OCI-LY1 (cell line): ENCODE measurements at regions not wholly inside any gene's neighbourhood (a gene's known extent, or its start where the extent isn't known, plus 50 kb on each side); places are given as distances from the start of the nearest gene placed in this dataset.

Experiments
- H2AFZ ChIP-seq: fragments of 200-600 bp; sonication (generic), shearing (Covaris generic); 2 replicates; pipeline ENCODE4 v1.6.0; 2014; ENCODE audit warnings: antibody characterized with exemption, mild to moderate bottlenecking, low read length
- H3F3A ChIP-seq: fragments of 200-600 bp; sonication (generic), shearing (Covaris generic); 2 replicates; pipeline ENCODE4 v1.6.0; 2014; ENCODE audit warnings: mild to moderate bottlenecking, antibody characterized with exemption, low read length, moderate library complexity; ENCODE audit not compliant: insufficient read depth
- H3K27ac ChIP-seq: fragments of 200-600 bp; sonication (generic); 2 replicates; pipeline ENCODE4 v1.5.1; 2014; ENCODE audit warnings: low read length, mixed run types, mild to moderate bottlenecking, low read depth; ENCODE audit not compliant: poor library complexity, severe bottlenecking
- H3K27me3 ChIP-seq: fragments of 200-600 bp; sonication (generic); 2 replicates; pipeline ENCODE4 v1.6.0; 2014; ENCODE audit warnings: antibody characterized with exemption, mild to moderate bottlenecking, low read length, moderate library complexity; ENCODE audit not compliant: insufficient read depth
- H3K36me3 ChIP-seq: fragments of 200-600 bp; sonication (generic); 2 replicates; pipeline ENCODE4 v1.6.1; 2014; ENCODE audit warnings: mild to moderate bottlenecking, antibody characterized with exemption, low read length, moderate library complexity, mixed read lengths; ENCODE audit not compliant: insufficient read depth
- H3K4me1 ChIP-seq: fragments of 200-600 bp; sonication (generic); 2 replicates; pipeline ENCODE4 v1.5.1; 2014; ENCODE audit warnings: mild to moderate bottlenecking, low read length, moderate library complexity; ENCODE audit not compliant: insufficient read depth, severe bottlenecking
- H3K4me2 ChIP-seq: fragments of 200-600 bp; sonication (generic), shearing (Covaris generic); 2 replicates; pipeline ENCODE4 v1.6.1; 2014; ENCODE audit warnings: low read length
- H3K4me3 ChIP-seq: fragments of 200-600 bp; sonication (generic); 2 replicates; pipeline ENCODE4 v1.5.1; 2014; ENCODE audit warnings: low read length, low read depth, mild to moderate bottlenecking, mixed read lengths; ENCODE audit not compliant: poor library complexity, severe bottlenecking
- H3K79me2 ChIP-seq: fragments of 200-600 bp; shearing (Covaris generic); 2 replicates; pipeline ENCODE4 v1.6.1; 2016; ENCODE audit warnings: mixed run types, low read length, mixed read lengths; ENCODE audit not compliant: insufficient read depth
- H3K9ac ChIP-seq: fragments of 200-600 bp; sonication (generic), shearing (Covaris generic); 2 replicates; pipeline ENCODE4 v1.6.1; 2014; ENCODE audit warnings: mild to moderate bottlenecking, low read length, mixed read lengths
- H3K9me2 ChIP-seq: fragments of 200-600 bp; sonication (generic), shearing (Covaris generic); 2 replicates; pipeline ENCODE4 v1.6.1; 2014; ENCODE audit warnings: low read depth, mild to moderate bottlenecking, low read length, mixed read lengths
- H3K9me3 ChIP-seq: fragments of 200-600 bp; shearing (Covaris generic); 2 replicates; pipeline ENCODE4 v1.6.1; 2014; ENCODE audit warnings: low read length, mixed read lengths
- H4K20me1 ChIP-seq: fragments of 200-600 bp; sonication (generic), shearing (Covaris generic); 2 replicates; pipeline ENCODE4 v1.6.0; 2016; ENCODE audit warnings: mild to moderate bottlenecking, low read length; ENCODE audit not compliant: insufficient read depth
- CTCF ChIP-seq: fragments of 200-600 bp; sonication (generic), shearing (Covaris generic); IDR thresholded peaks from 2 replicates; pipeline ENCODE4 v1.5.1; 2017; ENCODE audit warnings: mild to moderate bottlenecking, antibody characterized with exemption, low read length, moderate library complexity, mixed read lengths
- EZH2 ChIP-seq: fragments of 200-600 bp; sonication (generic), shearing (Covaris generic); IDR thresholded peaks from 2 replicates; pipeline ENCODE4 v1.8.0; 2017; ENCODE audit warnings: borderline replicate concordance, mixed run types, mild to moderate bottlenecking, antibody characterized with exemption, low read length, moderate library complexity, mixed read lengths

GRCh38 chr3:116916836-116917235 is 207.3 kb downstream of the TUSC7 start:
- no peak for TF ChIP-seq CTCF
- TF ChIP-seq EZH2 = no peak
- Histone ChIP-seq H3K9ac (no peak overlapping the region), H3K4me2 (no peak overlapping the region), H3F3A (no peaks in the 10 kb centered on the region), H3K9me3 (no peaks in the 10 kb centered on the region), H3K79me2 (no peaks in the 10 kb centered on the region), H3K36me3 (no peaks in the 10 kb centered on the region), H3K4me3 (no peak overlapping the region), H3K4me1 (no peaks in the 10 kb centered on the region), H3K27me3 (no peaks in the 10 kb centered on the region), H2AFZ (no peak overlapping the region), H3K9me2 (no peaks in the 10 kb centered on the region), H3K27ac (no peak overlapping the region), H4K20me1 (no peaks in the 10 kb centered on the region)

GRCh38 chr3:116920826-116921610 is 211.4 kb downstream of the TUSC7 start:
- Histone ChIP-seq H3K4me1 (no peaks in the 10 kb centered on the region), H3K9me2 (no peaks in the 10 kb centered on the region), H3K9me3 (no peaks in the 10 kb centered on the region), H2AFZ (no peak overlapping the region), H3K4me2 (no peak overlapping the region), H3K9ac (no peak overlapping the region), H3K4me3 (no peak overlapping the region), H3K27me3 (no peaks in the 10 kb centered on the region), H4K20me1 (no peaks in the 10 kb centered on the region), H3K79me2 (no peaks in the 10 kb centered on the region), H3F3A (no peaks in the 10 kb centered on the region), H3K36me3 (no peaks in the 10 kb centered on the region), H3K27ac (no peak overlapping the region)
- TF ChIP-seq CTCF (no peak), EZH2 (no peak)

- H3K4me1 ChIP-seq = no peaks in the 10 kb centered on the region
- no peaks in the 10 kb centered on the region for H3K9me3 ChIP-seq
- H3K4me2 ChIP-seq = no peak overlapping the region
- H3K9me2 ChIP-seq = no peaks in the 10 kb centered on the region
- H3K27me3 ChIP-seq = no peaks in the 10 kb centered on the region
- no peaks in the 10 kb centered on the region for H3K79me2 ChIP-seq
- TF ChIP-seq CTCF (no peak), EZH2 (no peak)
- H3K4me3 ChIP-seq = no peak overlapping the region
- H3K36me3 ChIP-seq = no peaks in the 10 kb centered on the region
- H3K9ac ChIP-seq = no peak overlapping the region
- no peaks in the 10 kb centered on the region for H3F3A ChIP-seq
- H4K20me1 ChIP-seq = no peaks in the 10 kb centered on the region
- H2AFZ ChIP-seq = no peak overlapping the region
- H3K27ac ChIP-seq = no peak overlapping the region
Measured at GRCh38 chr3:116927918-116928317, 218.3 kb downstream of the TUSC7 start.
